H1 (cell line): ENCODE measurements at regions not wholly inside any gene's neighbourhood (a gene's known extent, or its start where the extent isn't known, plus 50 kb on each side); places are given as distances from the start of the nearest gene placed in this dataset.

Source experiments
- CTCF ChIA-PET: fragments of 300-600 bp; sonication (Branson Sonifier 250); formaldehyde crosslinking; loops from one replicate; lab custom pipeline; 2021; ENCODE audit not compliant: partially characterized antibody; lab: Charles Lee
- POLR2A ChIA-PET: fragments of 300-600 bp; sonication (Branson Sonifier 250); formaldehyde crosslinking; loops from one replicate; lab custom pipeline; 2021; ENCODE audit warnings: inconsistent platforms; ENCODE audit not compliant: partially characterized antibody; lab: Charles Lee
- DNase-seq, 2 experiments: peaks; one replicate each; pipeline versions ENCODE4 v3.0.0 to v3.0.0-alpha.2; 2010 to 2022; ENCODE audit warnings: low spot score in 2 of 2, low read depth in 1 of 2, mixed read lengths in 1 of 2
- FAIRE-seq: peaks from 2 replicates; lab custom pipeline; 2011; peaks lifted over from hg19 to GRCh38; lab: Jason Lieb, UNC
- H2AFZ ChIP-seq: 2 replicates; pipeline ENCODE4 v1.8.1; 2012; ENCODE audit warnings: low read length, inconsistent platforms
- H2AK5ac ChIP-seq: 2 replicates; pipeline ENCODE4 v1.6.1; 2013; ENCODE audit warnings: low read depth, low read length
- H2BK120ac ChIP-seq: replicated peaks from 2 replicates; pipeline ENCODE3; 2013; ENCODE audit warnings: low read depth, low read length, inconsistent platforms
- H2BK12ac ChIP-seq: 2 replicates; pipeline ENCODE4 v1.6.1; 2013; ENCODE audit warnings: low read depth, low read length
- H2BK15ac ChIP-seq: 2 replicates; pipeline ENCODE4 v1.6.1; 2013; ENCODE audit warnings: low read length
- H2BK20ac ChIP-seq: 2 replicates; pipeline ENCODE4 v1.6.1; 2013; ENCODE audit warnings: low read length
- H2BK5ac ChIP-seq: 2 replicates; pipeline ENCODE4 v1.6.1; 2013; ENCODE audit warnings: low read depth, low read length
- H3K14ac ChIP-seq: 2 replicates; pipeline ENCODE4 v1.6.1; 2013; ENCODE audit warnings: inconsistent platforms; ENCODE audit not compliant: insufficient read length
- H3K18ac ChIP-seq: 2 replicates; pipeline ENCODE4 v1.6.1; 2013; ENCODE audit warnings: low read length; ENCODE audit errors: extremely low read depth
- H3K23ac ChIP-seq: 2 replicates; pipeline ENCODE4 v1.6.1; 2013; ENCODE audit warnings: inconsistent platforms; ENCODE audit not compliant: insufficient read length
- H3K23me2 ChIP-seq: 2 replicates; pipeline ENCODE4 v1.6.1; 2013; ENCODE audit warnings: low read depth, low read length
- H3K27ac ChIP-seq: 2 replicates; pipeline ENCODE4 v1.6.1; 2011; ENCODE audit warnings: low read depth, low read length, inconsistent platforms
- H3K27me3 ChIP-seq, 4 experiments: replicated peaks in 1 of 4; 1 replicate in 1 of 4; 2 replicates in 3 of 4; pipeline versions ENCODE4 v1.6.1 to v1.8.1; 2011 to 2013; ENCODE audit warnings: low read length in 3 of 4, mild to moderate bottlenecking in 3 of 4, inconsistent platforms in 2 of 4, mixed read lengths in 2 of 4, moderate library complexity in 1 of 4; ENCODE audit not compliant: control insufficient read depth in 3 of 4, insufficient read depth in 3 of 4; ENCODE audit errors: extremely low read depth in 1 of 4
- H3K36me3 ChIP-seq, 4 experiments: 2 replicates each; pipeline versions ENCODE4 v1.6.1 to v1.8.1; 2011 to 2013; ENCODE audit warnings: mild to moderate bottlenecking in 4 of 4, low read length in 3 of 4, moderate library complexity in 2 of 4, control low read depth in 1 of 4, inconsistent platforms in 1 of 4; ENCODE audit not compliant: insufficient read depth in 4 of 4, control insufficient read depth in 2 of 4
- H3K4ac ChIP-seq: replicated peaks from 2 replicates; pipeline ENCODE3; 2013; ENCODE audit warnings: low read length, low read depth, mixed read lengths, inconsistent platforms; ENCODE audit not compliant: insufficient read length
- H3K4me1 ChIP-seq, 4 experiments: replicated peaks in 1 of 4; 1 replicate in 1 of 4; 2 replicates in 3 of 4; pipeline versions ENCODE4 v1.6.1 to v1.8.1; 2011 to 2013; ENCODE audit warnings: low read length in 3 of 4, inconsistent platforms in 2 of 4, mixed read lengths in 1 of 4; ENCODE audit not compliant: insufficient read depth in 4 of 4, control insufficient read depth in 3 of 4
- H3K4me2 ChIP-seq, 2 experiments: 2 replicates each; pipeline versions ENCODE4 v1.6.1 to v1.8.1; 2011 to 2013; ENCODE audit warnings: low read depth in 2 of 2, low read length in 2 of 2, control low read depth in 1 of 2, inconsistent platforms in 1 of 2, mild to moderate bottlenecking in 1 of 2; ENCODE audit not compliant: insufficient read depth in 1 of 2
- H3K4me3 ChIP-seq, 4 experiments: fragments of 200-600, 300-600 bp in 1 of 4; sonication (generic), shearing (Covaris generic), sonication (Bioruptor Twin) in 1 of 4; 2 replicates each; pipeline versions ENCODE4 v1.5.1 to v1.8.1; 2011 to 2016; ENCODE audit warnings: low read length in 4 of 4, low read depth in 3 of 4, control low read depth in 2 of 4, inconsistent platforms in 2 of 4, mild to moderate bottlenecking in 2 of 4, mixed read lengths in 1 of 4, moderate library complexity in 1 of 4; ENCODE audit not compliant: insufficient read depth in 2 of 4; ENCODE audit errors: extremely low read depth in 1 of 4
- H3K56ac ChIP-seq: replicated peaks from 2 replicates; pipeline ENCODE3; 2013; ENCODE audit warnings: low read depth, mild to moderate bottlenecking, mixed read lengths, low read length, inconsistent platforms; ENCODE audit not compliant: insufficient read length
- H3K79me1 ChIP-seq: 2 replicates; pipeline ENCODE4 v1.6.1; 2013; ENCODE audit warnings: low read depth, low read length, control low read depth
- H3K79me2 ChIP-seq, 2 experiments: 2 replicates each; pipeline versions ENCODE4 v1.6.1 to v1.8.1; 2012 to 2013; ENCODE audit warnings: low read length in 2 of 2, mild to moderate bottlenecking in 2 of 2, inconsistent platforms in 1 of 2; ENCODE audit not compliant: insufficient read depth in 2 of 2, control insufficient read depth in 1 of 2
- H3K9ac ChIP-seq, 4 experiments: replicated peaks in 1 of 4; 1 replicate in 1 of 4; 2 replicates in 3 of 4; pipeline versions ENCODE4 v1.6.1 to v1.8.1; 2011 to 2013; ENCODE audit warnings: low read depth in 3 of 4, low read length in 3 of 4, control low read depth in 2 of 4, mild to moderate bottlenecking in 2 of 4, moderate library complexity in 2 of 4, inconsistent platforms in 1 of 4; ENCODE audit errors: extremely low read depth in 1 of 4
- H3K9me3 ChIP-seq, 2 experiments: 2 replicates each; pipeline versions ENCODE4 v1.6.1 to v1.8.1; 2012 to 2013; ENCODE audit warnings: mild to moderate bottlenecking in 2 of 2, moderate library complexity in 2 of 2, control low read depth in 1 of 2, inconsistent platforms in 1 of 2, low read depth in 1 of 2, low read length in 1 of 2, mixed read lengths in 1 of 2; ENCODE audit not compliant: insufficient read depth in 2 of 2
- H4K20me1 ChIP-seq, 2 experiments: replicated peaks in 1 of 2; 2 replicates each; pipeline versions ENCODE3 to v1.8.1; 2011 to 2013; ENCODE audit warnings: inconsistent platforms in 2 of 2, low read length in 2 of 2, mild to moderate bottlenecking in 1 of 2; ENCODE audit not compliant: insufficient read depth in 2 of 2, control insufficient read depth in 1 of 2
- H4K5ac ChIP-seq: 2 replicates; pipeline ENCODE4 v1.6.1; 2013; ENCODE audit warnings: low read length, low read depth, mixed read lengths, inconsistent platforms; ENCODE audit not compliant: insufficient read length
- H4K8ac ChIP-seq: 2 replicates; pipeline ENCODE4 v1.8.0; 2013; ENCODE audit warnings: mild to moderate bottlenecking, moderate library complexity, low read length, inconsistent platforms; ENCODE audit not compliant: insufficient read depth; ENCODE audit errors: extremely low read depth
- H4K91ac ChIP-seq: replicated peaks from 2 replicates; pipeline ENCODE3; 2013; ENCODE audit warnings: low read length, mixed read lengths, inconsistent platforms; ENCODE audit not compliant: insufficient read length
- BCL11A ChIP-seq, 2 experiments: IDR thresholded peaks; one replicate each; pipeline ENCODE4 v1.6.1; 2011; ENCODE audit warnings: low read depth in 2 of 2, low read length in 2 of 2, mild to moderate bottlenecking in 2 of 2
- CBX8 ChIP-seq: fragments of 300-800, 300-1000 bp; sonication (generic); IDR thresholded peaks from 2 replicates; pipeline ENCODE4 v1.7.1; 2016; ENCODE audit warnings: low read depth, low read length, borderline replicate concordance
- HDAC2 ChIP-seq, 2 experiments: fragments of 300-600 bp in 1 of 2; sonication (generic) in 1 of 2; IDR thresholded peaks; 2 replicates each; pipeline ENCODE4 v1.6.1; 2011 to 2012; ENCODE audit warnings: low read depth in 2 of 2, low read length in 2 of 2, mild to moderate bottlenecking in 2 of 2, moderate library complexity in 2 of 2, borderline replicate concordance in 1 of 2, inconsistent platforms in 1 of 2
- KDM4A ChIP-seq: IDR thresholded peaks from one replicate; pipeline ENCODE4 v1.7.1; 2012; ENCODE audit warnings: low read depth, mild to moderate bottlenecking, moderate library complexity, low read length, inconsistent platforms; ENCODE audit not compliant: severe bottlenecking
- MAFK ChIP-seq: IDR thresholded peaks from 2 replicates; pipeline ENCODE4 v1.6.1; 2012; ENCODE audit warnings: low read depth, mild to moderate bottlenecking, improper control_type of control experiment, low read length
- RAD21 ChIP-seq, 2 experiments: IDR thresholded peaks in 1 of 2; conservative IDR thresholded peaks in 1 of 2; 2 replicates each; pipeline ENCODE4 v1.6.1; 2011; ENCODE audit warnings: low read depth in 2 of 2, low read length in 2 of 2, improper control_type of control experiment in 1 of 2, inconsistent platforms in 1 of 2, mild to moderate bottlenecking in 1 of 2, moderate library complexity in 1 of 2
- RFX5 ChIP-seq: IDR thresholded peaks from 2 replicates; pipeline ENCODE4 v1.6.1; 2011; ENCODE audit warnings: low read depth, low read length, improper control_type of control experiment, borderline replicate concordance
- TAF7 ChIP-seq: optimal IDR thresholded peaks from 2 replicates; pipeline ENCODE3; 2011; ENCODE audit warnings: low read depth, mild to moderate bottlenecking, inconsistent platforms, low read length, moderate library complexity, borderline replicate concordance
- TCF12 ChIP-seq: IDR thresholded peaks from 2 replicates; pipeline ENCODE4 v1.6.1; 2011; ENCODE audit warnings: low read depth, mild to moderate bottlenecking, low read length
- WGBS, 2 experiments: shearing (Covaris generic) in 1 of 2; methylation state at CpG; one replicate each; pipeline versions ENCODE4 v1.1.6 to v1.1.7; 2013 to 2015; ENCODE audit warnings: low lambda C conversion rate in 2 of 2, mixed read lengths in 2 of 2, inconsistent platforms in 1 of 2, low coverage in 1 of 2, missing lambda C conversion rate in 1 of 2; ENCODE audit not compliant: insufficient replicate concordance in 2 of 2, insufficient coverage in 1 of 2, insufficient read length in 1 of 2; ENCODE audit errors: extremely low coverage in 1 of 2, missing lambda C conversion rate in 1 of 2; 5-methylcytosine and 5-hydroxymethylcytosine counted together
- TF ChIP-seq, protein P1 (sequence below): IDR thresholded peaks from 2 replicates; pipeline ENCODE4 v1.6.1; 2011; ENCODE audit warnings: low read depth, mild to moderate bottlenecking, low read length; ENCODE audit not compliant: insufficient read depth

GRCh38 chr5:87912419-87912818 lies 356.2 kb downstream of the TMEM161B start:
- FAIRE-seq, result no peak
- TF ChIP-seq, protein P1, sequence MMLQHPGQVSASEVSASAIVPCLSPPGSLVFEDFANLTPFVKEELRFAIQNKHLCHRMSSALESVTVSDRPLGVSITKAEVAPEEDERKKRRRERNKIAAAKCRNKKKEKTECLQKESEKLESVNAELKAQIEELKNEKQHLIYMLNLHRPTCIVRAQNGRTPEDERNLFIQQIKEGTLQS, result no peak
- TF ChIP-seq MAFK (no peak), TAF7 (no peak), KDM4A (no peak), BCL11A (IDR thresholded peaks at IDR 0.05; ENCODE audit: low read depth in 2 of 2, low read length in 2 of 2) (no peak), RAD21 (IDR thresholded peaks at IDR 0.05 in 1 of 2, conservative IDR thresholded peaks at IDR 0.05 in 1 of 2; ENCODE audit: low read depth in 2 of 2, low read length in 2 of 2) (no peak), HDAC2 (IDR thresholded peaks at IDR 0.05; ENCODE audit: borderline replicate concordance in 1 of 2, low read depth in 2 of 2, low read length in 2 of 2) (no peak), RFX5 (no peak), TCF12 (no peak), CBX8 (no peak)

More at GRCh38 chr5:87912419-87912818, 356.2 kb downstream of the TMEM161B start:
- H3K9ac ChIP-seq, result no peak overlapping the region
- H4K5ac ChIP-seq, result no peak overlapping the region
- no peak overlapping the region for H2BK15ac ChIP-seq
- H3K56ac ChIP-seq, result no peak overlapping the region
- H2BK120ac ChIP-seq, result no peak overlapping the region
- H3K27ac ChIP-seq, result no peak overlapping the region
- H3K79me1 ChIP-seq, result no peaks in the 10 kb centered on the region; the same call in 1 of the 2 replicates
- ChIA-PET POLR2A (no interaction called here), CTCF (interaction anchor here (0.6 to 1.0 kb wide), 2 partner anchors 280 to 412 kb away, joined by 3 read pairs; no protein-coding TSS in a partner anchor)
- no peak overlapping the region for H3K18ac ChIP-seq
- H3K4me2 ChIP-seq, result no peak overlapping the region
- no peaks in the 10 kb centered on the region for H4K20me1 ChIP-seq
- no peak overlapping the region for H3K4ac ChIP-seq
- WGBS, 2 experiments, result 92% methylated on average over 1 of the region's 1 CpG; no CpG with 5 or more reads in 1 of the 2 experiments
- no peaks in the 10 kb centered on the region for H3K36me3 ChIP-seq
- H3K4me3 ChIP-seq, result no peak overlapping the region
- H3K23me2 ChIP-seq, result no peaks in the 10 kb centered on the region
- H2BK5ac ChIP-seq, result no peak overlapping the region
- no peak overlapping the region for H2AFZ ChIP-seq
- no peaks in the 10 kb centered on the region for H3K27me3 ChIP-seq
- H4K91ac ChIP-seq, result no peak overlapping the region
- no peak for DNase-seq
- H3K79me2 ChIP-seq, result no peaks in the 10 kb centered on the region
- no peak overlapping the region for H4K8ac ChIP-seq
- no peak overlapping the region for H2AK5ac ChIP-seq
- no peak overlapping the region for H3K23ac ChIP-seq
- H2BK20ac ChIP-seq, result no peak overlapping the region
- H2BK12ac ChIP-seq, result no peak overlapping the region
- H3K9me3 ChIP-seq, result no peaks in the 10 kb centered on the region
- peaks cover 2 to 9% (median 3%) of the 10 kb centered on the region in 4 experiments; a peak in 6 of 7 replicates for H3K4me1 ChIP-seq
- H3K14ac ChIP-seq, result no peak overlapping the region
